ENCODE measurements at regions not wholly inside any gene's neighbourhood (a gene's known extent, or its start where the extent isn't known, plus 50 kb on each side); places are given as distances from the start of the nearest gene placed in this dataset.

DNA sequence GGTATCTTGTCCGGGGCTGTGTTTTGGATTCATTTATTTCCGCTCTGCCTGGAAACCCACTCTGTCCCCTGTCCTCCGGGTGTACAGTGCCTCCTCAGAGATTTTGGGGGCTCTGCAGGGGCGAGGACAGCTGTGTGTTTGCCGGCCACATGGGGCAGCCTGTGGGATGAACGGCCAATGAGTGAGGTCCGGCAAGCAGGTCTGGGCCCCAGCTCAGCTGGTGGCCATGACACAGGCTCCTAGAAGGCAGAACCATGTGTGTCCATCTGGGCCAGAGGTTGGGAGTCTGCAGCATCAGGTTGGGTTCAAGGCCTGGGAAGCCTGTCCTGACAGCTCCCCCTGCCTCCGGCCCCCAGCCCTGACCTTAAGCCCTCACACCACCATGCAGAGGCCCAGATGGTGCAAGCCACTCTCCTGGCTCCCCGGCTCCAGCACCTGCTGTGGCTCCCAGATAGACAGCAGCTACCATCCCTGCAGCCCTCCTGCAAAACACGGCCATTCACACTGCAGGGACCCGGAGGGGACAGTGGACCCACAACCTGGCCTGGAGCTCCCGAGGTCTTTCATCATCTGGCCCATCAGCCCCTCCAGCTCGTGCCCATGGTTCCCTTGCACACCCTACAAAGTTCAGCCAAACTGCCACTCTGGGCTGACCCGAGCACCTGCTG is 220.1 kb upstream of the C14orf180 start:
- no peak for DNase-seq

DNA sequence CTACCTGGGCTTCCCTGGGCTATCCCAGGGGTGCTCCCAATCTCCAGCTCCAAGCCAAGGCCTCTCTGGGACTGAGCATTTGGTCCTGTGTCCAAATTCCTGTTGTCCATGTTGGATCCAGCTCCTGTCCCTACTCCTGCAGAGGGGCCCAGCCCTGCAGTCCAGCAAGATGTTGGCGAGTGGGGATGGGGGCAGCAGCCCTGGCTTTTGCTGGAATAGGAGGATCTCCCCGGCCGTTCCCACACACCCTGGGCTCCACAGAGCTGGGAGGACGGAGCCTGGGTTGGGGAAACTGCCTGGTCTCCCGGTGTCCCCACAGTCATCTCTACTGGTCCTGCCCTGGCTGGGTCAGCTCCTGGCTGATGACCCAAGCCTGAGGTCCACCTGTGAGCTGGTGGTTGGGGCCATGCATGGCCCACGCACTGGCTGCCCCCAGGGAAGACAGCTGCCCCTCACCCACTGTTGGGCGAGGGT is 219.6 kb upstream of the C14orf180 start:
- no peak for DNase-seq

DNA sequence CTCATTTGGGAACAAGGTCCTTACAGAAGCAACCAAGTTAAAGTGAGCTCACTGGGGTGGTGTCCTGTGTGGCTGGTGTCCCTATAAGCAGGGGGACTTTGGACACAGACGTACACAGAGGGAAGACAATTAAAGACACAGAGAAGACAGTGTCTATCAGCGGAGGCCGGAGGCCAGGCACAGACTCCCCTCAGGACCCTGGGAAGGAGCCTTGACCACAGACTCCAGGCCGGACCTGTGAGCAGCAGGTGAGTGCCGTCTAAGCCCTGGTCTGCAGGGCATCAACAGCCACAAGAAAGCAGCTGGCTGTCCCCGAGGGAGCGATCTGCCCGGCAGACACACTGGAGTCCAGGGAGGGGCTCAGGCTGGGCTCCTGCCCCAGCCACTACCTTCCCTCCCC is 219.1 kb upstream of the C14orf180 start:
- no peak for DNase-seq

DNA sequence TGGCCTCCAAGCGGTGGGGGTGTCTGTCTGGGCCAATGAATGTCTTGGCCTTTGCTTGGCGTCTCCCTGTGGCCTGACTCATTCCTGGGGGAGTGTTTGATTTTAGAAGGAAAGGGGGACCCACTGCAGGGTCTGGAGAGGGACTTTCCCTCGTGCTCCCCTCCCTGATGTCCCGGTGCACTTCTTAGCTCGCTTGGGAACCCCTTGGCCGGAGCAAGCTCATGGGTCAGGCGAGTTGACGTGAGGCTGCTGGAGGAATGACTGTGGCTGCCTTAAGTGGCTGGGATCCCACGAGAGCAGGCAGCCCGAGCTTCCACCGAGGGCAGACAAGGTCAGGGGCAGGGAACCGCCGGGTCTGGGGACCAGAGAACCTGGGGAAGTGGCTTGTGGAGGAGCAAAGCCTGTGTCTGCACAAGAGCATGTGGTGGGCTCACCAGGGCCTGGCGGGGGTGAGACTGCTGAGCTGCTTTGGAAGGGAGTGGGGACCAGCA is 218.4 kb upstream of the C14orf180 start:
- DNase-seq = no peak

DNA sequence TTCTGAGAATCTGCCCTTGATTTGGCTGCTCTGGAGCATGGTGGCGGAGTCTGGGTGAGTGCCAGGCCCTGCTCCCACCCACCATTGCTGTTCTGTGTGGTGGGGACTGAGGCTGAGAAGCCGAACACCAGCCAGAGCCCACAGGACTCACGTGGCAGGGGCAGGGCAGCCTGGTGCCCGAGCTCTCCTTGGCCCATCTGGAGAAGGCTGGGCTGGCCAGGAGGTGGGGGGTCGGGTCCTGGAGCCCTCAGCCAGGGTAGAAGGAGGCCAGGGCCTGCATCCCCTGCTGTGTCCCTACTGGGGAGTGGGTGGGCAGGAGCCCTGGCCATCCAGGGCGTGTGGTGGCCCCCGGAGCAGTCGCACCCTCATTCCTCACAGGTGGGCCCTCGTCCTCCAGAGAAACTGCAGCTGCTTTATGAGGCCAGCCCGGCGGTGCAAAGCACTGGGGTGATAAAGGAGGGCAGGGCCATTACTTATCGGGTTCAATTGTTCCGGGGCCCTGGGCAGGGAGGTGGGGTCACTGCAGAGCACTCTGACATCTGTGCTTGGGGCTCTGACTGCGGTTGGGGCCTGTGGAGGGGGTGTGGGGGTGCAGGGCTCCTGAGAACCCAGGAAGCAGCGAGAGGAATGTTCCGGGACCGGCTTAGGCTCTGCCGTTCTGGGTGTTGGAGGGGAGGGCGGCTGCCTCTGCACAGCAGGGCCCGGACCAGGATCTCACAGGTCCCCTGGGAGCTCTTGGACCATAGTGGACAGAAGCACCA is 217.5 kb upstream of the C14orf180 start:
- no peak for DNase-seq

DNA sequence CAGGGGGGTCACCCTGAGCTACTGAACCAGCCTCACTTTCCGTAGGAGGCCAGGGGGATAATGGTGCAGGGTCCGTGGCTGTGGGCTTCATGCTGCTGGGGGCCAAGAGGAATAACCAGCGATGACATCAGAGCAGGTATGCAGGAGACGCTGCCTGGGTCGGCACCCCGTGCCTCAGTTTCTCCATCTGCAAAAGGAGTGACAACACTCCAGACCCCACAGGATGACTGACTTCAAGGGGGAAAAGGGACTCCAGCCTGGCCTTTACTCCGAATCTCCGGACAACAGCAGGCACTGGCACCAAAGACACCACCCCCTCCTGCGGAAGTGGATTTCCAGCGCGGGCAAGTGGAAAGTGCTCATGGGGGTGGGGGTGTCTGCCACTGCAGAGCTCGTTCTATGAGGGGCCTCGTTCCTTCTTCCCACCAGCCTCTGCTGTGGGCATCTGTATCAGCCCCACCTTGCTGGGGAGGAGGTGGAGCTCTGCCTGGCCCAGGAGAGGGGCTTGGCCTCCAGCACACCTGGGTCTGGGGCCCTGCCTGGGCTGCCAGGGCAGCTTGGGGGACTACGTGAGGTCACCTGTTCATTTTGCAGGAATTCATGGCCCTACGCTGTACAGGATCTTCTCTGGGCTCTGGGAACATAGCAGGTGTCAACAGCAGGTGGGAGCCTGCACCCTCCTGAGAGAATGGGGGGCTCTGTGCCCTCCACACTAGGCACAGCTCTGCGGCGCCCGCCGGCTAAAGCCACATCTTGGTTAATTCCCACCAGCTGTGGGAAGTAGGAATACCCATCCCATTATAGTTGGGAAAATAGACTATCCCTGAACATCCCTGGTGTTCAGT is 216.6 kb upstream of the C14orf180 start:
- no peak for DNase-seq

DNA sequence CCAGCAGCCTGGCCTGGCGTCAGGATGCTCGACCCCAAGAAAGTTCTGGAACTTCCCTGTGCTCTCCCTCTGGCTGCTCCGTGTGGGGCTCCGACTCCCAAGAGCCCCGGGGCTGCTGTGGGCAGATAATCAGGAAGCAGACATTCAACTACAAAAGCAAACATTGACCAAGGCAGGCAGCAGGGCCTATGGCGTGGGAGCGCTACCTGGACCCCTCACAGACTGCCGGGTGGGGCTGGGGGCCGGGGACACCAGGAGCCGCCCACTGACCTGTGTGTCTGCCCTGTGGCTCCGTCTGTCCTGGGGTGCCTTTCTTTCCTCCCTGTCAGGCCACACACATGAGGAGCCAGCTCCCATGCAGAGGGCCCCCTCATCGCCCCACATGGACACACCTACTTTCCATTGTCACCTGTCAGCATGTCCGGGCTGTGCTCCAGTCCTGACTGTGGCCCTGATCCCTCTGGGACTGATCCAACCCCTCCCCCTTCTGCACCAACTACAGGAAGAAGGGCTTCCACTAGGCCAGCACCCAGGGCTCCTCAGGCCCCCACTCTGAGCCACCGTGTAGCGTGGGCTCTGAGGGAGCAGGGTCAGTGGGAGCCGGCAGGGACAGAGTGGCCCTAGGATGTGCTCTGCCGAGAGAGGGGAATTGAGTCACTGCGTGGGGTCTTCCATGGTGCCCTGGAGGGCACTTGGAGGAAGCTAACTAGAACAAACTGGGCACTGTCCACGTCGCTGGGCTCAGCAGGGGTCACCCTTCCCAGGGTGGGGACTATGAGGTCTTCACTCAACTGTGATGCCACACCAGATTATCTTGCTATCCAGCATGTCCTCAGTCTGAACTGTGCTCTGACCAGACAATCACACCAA is 215.4 kb upstream of the C14orf180 start:
- DNase-seq = no peak

DNA sequence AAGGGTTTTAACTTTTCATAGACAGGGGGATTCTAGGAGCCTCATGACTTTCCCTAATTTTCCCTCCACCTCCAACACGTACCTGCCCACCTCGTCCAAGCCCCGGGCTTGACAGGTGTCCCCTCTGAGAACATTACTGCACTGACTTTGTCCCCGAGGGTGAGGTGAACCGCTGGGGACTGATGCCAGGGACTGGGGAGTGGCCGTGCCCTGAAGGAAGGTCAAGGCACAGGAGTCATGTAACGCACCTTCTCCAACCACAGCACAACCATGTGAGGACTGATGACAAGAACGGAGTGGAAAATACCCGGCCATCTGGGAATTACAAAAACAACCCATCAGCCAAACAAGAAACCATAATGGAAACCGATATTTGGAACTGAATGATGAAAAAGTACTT is 214.7 kb upstream of the C14orf180 start:
- no peak for DNase-seq

DNA sequence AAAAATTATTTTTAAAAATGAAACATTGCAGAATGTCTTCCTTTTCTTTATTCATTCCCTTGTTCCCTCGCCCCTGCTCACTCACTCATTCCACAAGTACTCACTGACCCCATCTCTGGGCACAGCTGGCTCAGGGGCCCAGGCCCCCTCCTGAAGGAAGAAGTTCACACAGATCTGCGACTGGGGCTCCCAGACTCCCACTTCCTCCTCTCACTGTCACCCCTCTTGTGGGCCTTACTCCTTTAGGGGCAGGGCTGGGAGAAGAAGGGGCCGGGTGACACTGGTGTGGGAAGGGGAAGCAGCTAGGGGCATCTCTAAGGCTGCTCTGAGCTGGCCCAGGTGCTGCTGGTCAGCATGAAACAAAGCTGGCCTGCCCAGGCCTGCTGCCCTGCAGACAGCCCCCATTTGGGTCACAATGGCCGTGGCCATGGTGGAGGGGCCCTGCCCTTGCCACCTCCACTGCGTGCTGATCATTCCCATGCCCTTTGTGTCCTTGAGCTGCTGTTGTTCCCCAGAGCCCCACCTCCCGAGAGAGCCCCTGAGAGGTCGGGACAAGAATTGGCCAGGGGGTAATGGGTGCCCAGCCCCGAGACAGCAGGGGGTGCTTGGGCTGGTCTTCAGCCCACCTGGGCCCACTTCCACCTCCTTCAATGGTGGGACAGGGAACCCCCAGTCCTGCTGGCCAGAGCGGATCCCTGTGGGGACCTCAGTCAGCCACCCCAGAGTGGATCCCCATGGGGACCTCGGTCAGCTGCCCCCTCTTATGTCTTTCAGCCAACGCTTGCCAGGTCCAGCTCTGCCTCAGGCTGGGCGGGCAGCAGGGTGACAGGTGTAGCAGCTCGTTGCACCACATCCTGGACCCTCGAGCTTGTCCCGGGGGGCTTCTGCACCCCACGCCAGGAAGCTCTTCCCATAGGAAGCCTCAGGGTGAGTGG is 212.4 kb upstream of the C14orf180 start:
- no peak for DNase-seq

DNA sequence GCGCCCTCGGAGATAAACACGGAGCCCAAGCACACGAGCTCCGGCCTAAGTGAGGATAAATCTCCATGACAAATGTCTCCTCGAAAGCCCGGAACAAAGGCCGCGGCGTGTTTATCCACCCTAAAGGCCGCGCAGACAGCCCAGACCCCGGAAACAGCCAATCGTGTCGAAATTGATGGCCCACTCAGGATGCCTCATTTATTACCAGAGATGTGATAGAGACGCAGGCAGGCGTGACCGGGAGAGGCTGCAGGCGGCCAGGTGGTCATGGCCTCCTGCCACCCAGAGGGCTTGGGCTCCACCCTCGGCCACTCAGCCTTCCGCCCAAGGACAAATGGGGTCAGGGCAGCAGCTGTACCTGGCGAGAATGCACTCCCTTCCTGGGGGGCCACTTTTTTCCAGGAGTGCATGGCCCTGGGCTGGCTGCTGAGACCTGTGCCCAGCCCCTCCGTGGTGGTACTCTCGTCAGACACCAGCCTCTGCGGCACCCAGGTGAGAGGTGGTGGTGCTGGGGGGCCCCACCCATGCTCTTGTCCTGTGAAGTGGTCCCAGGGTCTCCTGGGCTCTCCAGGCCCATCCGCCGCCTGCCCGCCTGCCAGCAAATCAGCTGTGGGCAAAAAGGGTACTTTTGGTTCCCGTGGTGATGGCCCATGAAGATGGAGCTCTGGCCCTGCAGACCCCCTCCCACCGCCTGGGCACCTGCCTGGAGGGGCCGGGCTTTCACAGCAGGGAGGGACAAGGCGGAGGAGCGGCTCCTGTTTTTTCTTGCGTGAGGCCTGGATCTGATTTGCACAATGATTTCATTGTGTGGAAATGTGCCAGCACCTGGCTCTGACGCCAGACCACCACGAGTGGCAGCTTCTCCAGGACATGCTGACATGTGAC is 211.5 kb upstream of the C14orf180 start:
- DNase-seq = no peak

DNA sequence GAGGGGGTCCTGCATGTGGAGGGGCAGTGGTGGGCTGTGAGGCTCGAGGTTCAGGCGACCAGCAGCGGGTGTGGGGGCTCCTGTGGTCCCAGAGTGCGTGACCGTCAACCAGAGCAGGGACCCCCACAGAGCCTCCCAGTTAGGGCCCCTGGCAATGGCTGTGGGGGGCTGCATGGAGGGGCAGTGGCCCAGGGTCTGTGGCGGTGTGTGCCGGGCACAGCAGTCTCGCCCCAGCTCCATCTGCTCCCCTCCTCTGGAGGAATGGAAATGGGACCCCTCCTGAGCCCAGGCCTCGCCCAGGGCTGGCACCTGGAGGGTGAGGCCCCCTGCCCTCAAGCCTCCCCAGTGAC is 210.8 kb upstream of the C14orf180 start:
- DNase-seq = no peak

DNA sequence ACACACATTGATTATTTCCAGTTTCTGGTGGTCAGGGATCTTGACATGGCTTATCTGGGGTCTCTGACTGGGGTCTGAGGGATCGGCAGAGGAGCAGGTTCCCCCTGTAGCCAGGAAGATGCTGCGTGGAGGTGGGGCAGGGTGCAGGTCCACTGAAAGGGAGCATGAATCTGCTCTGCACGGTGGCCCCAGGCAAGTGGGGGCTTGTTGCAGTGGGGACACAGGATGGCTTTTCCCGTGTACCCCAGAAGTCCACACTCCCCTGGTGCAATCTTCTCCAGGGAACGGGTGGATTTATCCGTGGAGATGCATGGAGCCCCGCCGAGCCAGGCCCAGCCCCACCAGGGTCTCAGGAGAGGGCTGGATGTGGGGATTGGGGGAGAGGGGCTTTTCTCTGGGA is 210.4 kb upstream of the C14orf180 start:
- DNase-seq = no peak

DNA sequence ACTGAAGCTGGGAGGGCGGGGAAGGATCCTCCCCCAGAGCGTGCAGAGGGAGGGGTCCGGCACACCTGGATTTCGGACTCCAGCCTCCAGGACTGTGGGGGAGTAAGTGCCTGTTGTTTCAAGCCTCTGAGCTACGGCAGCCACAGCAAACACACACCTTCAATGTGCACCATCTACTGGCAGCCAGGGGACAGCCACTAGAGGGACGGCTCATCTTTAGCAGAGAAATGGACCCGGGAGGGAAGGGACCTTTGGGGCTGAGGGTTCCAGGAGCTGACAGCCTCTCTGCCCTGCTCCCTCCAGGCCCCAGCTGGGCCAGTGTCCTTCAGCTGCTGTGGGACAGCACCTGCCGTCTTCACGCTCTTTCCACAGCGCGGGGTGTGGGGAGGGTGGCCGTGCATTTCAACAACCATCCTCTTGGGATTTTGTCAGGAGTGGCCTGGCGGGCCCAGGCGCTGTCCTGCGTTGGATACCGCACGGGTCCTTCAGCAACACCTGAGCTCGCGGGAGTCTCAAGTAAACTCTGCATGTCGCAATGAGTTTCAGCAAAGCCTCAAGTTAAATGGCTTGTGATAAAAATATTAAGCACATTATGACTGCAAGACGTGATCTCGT is 209.2 kb upstream of the C14orf180 start:
- DNase-seq = no peak

DNA sequence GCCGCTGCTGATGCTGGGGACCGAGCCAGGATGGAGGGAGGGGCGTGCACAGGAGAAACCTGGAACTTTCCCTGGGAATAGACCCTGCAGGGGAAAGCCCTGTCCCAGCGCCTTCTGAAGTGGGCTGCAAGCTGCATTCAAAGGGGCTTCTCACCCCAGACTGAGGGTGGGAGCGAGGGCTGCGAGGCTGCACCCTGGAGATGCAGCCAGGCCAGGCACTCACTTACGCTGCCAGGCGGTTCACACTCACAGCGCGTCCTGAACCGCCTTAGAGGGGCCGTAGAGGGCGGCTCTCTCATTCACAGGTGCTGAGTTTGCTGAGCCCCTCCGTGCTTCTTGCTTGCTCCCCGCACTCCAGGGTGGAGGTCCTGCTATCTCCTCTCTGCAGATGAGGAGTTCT is 208.5 kb upstream of the C14orf180 start:
- DNase-seq = no peak

DNA sequence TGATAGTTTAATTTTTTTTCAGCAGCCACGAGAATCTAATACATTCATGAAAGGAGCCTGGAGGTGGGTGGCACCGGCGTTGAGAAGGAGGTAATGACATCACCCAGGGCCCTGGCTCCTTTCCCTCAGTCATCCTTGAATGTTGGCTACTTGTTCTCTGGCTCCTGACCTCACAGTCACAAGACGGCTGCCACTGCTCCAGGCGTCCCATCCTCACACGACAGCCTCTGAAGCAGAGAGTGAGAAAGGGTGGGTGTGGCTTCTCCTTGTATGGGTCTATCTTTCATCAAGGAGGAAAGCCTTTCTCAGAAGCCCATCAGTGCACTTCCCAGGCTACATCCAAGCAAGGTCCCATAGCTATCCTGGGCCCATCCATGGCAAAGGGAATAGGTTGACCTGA is 207.6 kb upstream of the C14orf180 start:
- DNase-seq = no peak

DNA sequence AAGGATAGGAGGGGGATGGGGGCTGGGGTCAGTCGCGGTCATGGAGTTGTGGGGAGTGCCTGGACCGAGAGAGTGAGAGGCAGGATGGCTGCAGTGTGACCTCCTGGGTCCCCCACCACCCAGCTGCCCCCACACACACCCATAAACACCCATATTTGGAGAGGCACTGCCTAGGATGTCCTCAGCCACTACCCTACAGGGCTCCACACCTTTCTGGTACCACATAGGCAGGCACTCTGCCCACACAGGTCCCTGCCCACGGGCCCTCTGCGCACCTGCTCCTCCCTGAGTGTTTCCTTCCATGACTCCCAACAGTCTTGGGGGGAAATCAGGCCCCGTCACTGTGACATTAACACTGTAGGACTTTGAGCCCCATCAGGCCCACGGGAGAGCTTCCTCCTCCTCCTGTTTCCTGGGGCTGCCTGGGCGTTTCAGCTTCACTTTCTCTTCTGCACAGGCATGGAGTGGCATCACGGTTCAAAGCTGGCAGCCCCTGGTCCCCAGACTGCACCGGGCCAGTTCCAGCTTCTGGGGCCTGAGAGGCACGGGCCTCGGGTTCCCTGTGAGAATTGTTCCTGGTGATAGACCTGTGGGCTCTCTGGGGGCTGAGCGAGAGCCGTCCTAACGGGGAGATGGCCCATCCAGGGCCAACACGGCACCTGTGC is 207.0 kb upstream of the C14orf180 start:
- no peak for DNase-seq

DNA sequence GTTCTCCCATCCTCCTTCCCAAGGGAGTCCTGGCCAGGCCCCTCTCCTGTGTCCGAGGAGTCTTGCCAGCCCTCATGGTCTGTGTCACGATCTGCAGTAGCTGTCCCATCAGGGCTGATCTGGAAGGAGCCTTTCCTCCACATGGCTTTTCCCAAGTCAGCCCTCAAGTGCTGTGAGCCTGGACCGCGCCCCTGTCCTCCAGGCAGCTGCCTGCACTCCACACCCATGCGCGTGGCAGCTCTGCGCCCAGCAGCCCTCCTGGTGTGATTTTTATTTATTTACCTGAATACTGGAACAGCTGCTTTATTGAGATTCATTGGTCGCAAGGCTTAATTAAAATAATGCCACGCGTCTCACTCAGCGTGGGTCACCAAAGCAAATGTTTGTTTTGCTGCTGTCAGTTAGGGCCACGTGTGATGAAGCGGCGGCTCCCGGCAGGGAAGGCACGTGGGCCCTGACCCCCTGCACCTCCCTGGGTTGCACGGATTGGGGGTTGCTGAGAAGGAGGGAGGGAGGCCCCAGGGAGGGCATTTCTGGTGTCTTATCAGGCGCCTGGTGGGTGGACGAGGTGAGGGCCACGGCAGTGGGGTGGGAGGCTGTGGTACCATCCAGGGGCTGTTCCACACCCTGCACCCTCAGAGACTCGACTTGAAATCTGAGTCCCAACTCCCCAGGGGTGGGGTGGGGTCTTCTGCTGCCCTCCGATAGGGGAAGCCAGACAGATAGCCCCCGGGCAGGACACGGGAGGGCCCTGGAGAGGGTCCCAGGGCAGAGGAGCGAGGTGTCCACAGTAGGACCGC is 206.3 kb upstream of the C14orf180 start:
- DNase-seq = no peak
